A549 (cell line): ENCODE measurements at regions not wholly inside any gene's neighbourhood (a gene's known extent, or its start where the extent isn't known, plus 50 kb on each side); places are given as distances from the start of the nearest gene placed in this dataset.

Source experiments
- EP300 ChIP-seq, 2 experiments: fragments of >200 bp; sonication (Bioruptor Twin); formaldehyde crosslinking; IDR thresholded peaks; 2 replicates in 1 of 2; 3 replicates in 1 of 2; pipeline ENCODE4 v1.6.1; 2016 to 2017
- ESRRA ChIP-seq: fragments of 150-350 bp; IDR thresholded peaks from 2 replicates; pipeline ENCODE4 v1.6.1; 2014; ENCODE audit warnings: mild to moderate bottlenecking, low read length, borderline replicate concordance
- MAX ChIP-seq: IDR thresholded peaks from 2 replicates; pipeline ENCODE4 v1.6.1; 2012
- POLR2A ChIP-seq: IDR thresholded peaks from 2 replicates; pipeline ENCODE4 v1.6.1; 2012; ENCODE audit warnings: mild to moderate bottlenecking, low read length
- SREBF2 ChIP-seq: fragments of 450-650 bp; IDR thresholded peaks from 2 replicates; pipeline ENCODE4 v1.6.1; 2014; ENCODE audit warnings: mild to moderate bottlenecking, moderate library complexity
- TF ChIP-seq, protein P1 (sequence below): fragments of >200 bp; sonication (Bioruptor Twin); formaldehyde crosslinking; IDR thresholded peaks from 3 replicates; pipeline ENCODE4 v1.5.1; 2016

- TF ChIP-seq, protein P1, sequence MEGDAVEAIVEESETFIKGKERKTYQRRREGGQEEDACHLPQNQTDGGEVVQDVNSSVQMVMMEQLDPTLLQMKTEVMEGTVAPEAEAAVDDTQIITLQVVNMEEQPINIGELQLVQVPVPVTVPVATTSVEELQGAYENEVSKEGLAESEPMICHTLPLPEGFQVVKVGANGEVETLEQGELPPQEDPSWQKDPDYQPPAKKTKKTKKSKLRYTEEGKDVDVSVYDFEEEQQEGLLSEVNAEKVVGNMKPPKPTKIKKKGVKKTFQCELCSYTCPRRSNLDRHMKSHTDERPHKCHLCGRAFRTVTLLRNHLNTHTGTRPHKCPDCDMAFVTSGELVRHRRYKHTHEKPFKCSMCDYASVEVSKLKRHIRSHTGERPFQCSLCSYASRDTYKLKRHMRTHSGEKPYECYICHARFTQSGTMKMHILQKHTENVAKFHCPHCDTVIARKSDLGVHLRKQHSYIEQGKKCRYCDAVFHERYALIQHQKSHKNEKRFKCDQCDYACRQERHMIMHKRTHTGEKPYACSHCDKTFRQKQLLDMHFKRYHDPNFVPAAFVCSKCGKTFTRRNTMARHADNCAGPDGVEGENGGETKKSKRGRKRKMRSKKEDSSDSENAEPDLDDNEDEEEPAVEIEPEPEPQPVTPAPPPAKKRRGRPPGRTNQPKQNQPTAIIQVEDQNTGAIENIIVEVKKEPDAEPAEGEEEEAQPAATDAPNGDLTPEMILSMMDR, result no peak
- TF ChIP-seq POLR2A, result no peak
- no peak for TF ChIP-seq EP300 (IDR thresholded peaks at IDR 0.05)
- no peak for TF ChIP-seq MAX
- no peak for TF ChIP-seq ESRRA
- no peak for TF ChIP-seq SREBF2
These were observed 885.3 kb downstream of the TTLL7 start for GRCh38 chr1:83113652-83114051.
